RWPE1 (cell line): ENCODE measurements at regions not wholly inside any gene's neighbourhood (a gene's known extent, or its start where the extent isn't known, plus 50 kb on each side); places are given as distances from the start of the nearest gene placed in this dataset.

ENCODE experiments used
- CTCF ChIA-PET: fragments of 350-600 bp; sonication (Branson Sonifier 250); formaldehyde crosslinking; extraction: SDS; loops from one replicate; lab custom pipeline; 2021; lab: Yijun Ruan, JAX
- POLR2A ChIA-PET: fragments of 400-600 bp; formaldehyde crosslinking; extraction: SDS; loops from one replicate; lab custom pipeline; 2020; ENCODE audit warnings: antibody characterized with exemption; ENCODE audit not compliant: low non-redundant PET; lab: Yijun Ruan, JAX
- DNase-seq: peaks from one replicate; pipeline ENCODE4 v3.0.0; 2012; ENCODE audit warnings: low spot score
- H3K27ac ChIP-seq: fragments of 450-650 bp; 2 replicates; pipeline ENCODE4 v1.5.1; 2017
- TF ChIP-seq, protein P1 (sequence below): fragments of 450-650 bp; conservative IDR thresholded peaks from 2 replicates; pipeline ENCODE4 v1.5.1; 2017; ENCODE audit warnings: low read depth, mild to moderate bottlenecking

DNA sequence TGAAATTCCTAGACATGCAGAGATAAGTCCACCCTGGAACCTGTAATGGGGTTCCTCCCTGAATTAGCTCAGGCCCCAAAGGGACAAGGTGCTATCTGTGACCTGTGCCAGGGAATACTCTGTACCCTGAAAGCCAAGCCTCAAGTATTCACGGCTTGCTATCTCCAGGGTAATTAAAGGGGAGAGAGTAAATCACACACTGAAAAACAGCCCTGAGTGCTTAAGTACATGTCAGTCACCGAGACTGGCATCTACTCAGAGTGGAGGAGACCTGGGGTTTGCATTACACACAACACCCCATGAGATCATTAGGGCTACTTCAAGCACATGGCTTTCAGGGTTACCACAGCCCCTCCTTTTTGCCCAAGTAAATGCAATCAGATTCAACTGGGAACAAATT, 188.1 kb downstream of the CD83 start:
- POLR2A ChIA-PET, result no interaction called here
- CTCF ChIA-PET, result no interaction called here
- no peak for DNase-seq
- TF ChIP-seq, protein P1, sequence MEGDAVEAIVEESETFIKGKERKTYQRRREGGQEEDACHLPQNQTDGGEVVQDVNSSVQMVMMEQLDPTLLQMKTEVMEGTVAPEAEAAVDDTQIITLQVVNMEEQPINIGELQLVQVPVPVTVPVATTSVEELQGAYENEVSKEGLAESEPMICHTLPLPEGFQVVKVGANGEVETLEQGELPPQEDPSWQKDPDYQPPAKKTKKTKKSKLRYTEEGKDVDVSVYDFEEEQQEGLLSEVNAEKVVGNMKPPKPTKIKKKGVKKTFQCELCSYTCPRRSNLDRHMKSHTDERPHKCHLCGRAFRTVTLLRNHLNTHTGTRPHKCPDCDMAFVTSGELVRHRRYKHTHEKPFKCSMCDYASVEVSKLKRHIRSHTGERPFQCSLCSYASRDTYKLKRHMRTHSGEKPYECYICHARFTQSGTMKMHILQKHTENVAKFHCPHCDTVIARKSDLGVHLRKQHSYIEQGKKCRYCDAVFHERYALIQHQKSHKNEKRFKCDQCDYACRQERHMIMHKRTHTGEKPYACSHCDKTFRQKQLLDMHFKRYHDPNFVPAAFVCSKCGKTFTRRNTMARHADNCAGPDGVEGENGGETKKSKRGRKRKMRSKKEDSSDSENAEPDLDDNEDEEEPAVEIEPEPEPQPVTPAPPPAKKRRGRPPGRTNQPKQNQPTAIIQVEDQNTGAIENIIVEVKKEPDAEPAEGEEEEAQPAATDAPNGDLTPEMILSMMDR, result no peak
- no peak overlapping the region for H3K27ac ChIP-seq

DNA sequence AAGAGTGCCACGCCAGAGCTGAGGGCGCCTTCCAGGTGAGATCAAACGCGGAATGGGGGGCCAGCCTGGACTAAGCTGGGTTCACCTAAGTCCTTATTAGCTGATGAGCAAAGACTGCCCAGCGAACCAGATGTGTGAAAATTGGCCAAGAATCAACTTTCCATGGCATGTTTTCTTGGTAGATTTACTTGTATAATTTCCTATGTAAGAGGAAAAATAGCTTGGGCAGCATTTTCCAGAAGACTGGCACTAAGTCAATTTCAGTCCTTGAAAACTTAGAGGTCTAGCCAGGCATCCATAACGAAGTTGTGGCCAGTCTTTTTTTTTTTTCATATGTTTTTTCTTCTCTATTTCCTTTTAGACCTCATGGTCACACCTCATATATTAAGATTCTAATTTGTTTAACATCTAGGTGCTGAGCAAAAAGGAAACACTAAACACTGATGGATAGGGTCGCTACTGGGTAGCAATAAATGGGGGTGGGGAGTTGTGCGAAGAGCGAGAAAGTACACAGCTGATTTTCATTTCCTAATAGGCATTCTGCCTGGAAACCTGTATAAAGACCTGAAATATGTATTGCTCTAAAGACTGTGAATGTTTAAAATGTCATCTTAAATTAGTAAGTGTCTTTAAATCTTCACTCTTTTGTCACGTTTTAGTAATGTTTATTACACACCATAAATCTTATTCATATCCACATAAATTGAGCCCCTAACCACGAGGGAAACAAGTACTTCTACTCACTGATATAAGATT, 188.8 kb downstream of the CD83 start:
- no peak for DNase-seq
- POLR2A ChIA-PET, result no interaction called here
- CTCF ChIA-PET, result no interaction called here
- H3K27ac ChIP-seq, result no peak overlapping the region
- TF ChIP-seq, protein P1, result no peak

DNA sequence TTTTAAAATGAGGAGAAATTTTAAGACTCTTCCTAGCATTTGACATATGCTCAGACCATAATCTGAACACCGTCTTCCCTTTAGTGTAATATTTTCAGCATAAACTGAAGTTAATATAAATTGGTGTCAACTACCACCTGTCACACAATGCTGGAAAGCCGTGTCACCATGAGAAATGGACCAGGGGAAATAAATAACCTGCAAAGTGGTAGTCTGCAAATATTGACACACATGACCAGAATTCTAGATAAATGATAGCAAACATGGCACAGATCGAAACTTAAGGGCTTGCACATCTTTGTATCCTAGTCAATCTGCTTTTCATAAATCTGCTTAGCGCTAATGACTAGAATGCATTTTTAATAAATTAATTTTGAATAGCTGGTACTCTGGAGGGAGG, 191.9 kb downstream of the CD83 start:
- ChIA-PET POLR2A (no interaction called here), CTCF (no interaction called here)
- no peak for DNase-seq
- TF ChIP-seq, protein P1, result no peak
- H3K27ac ChIP-seq, result no peak overlapping the region

DNA sequence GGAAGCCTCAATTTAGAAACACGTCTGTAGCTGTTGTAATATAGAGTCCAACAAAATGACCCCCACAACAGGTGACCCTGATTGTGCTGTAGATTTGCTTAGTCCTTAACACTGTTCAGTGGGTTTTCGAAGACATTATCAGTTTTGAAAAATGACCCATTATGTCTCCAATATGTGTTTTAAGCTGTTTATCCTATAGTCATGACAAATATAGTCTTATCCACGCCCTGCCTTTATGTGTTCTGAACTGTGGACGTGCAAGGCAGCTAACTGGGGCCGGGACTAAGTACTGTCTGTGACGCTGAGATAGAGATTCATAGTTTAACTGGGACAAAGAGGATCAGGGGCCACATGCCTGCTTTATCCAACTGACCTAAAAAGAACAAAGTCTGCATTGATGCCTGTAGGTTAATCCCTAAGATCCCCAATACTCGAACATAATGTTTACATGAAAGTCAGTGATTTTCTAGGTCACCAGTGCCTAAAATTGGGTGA, 192.4 kb downstream of the CD83 start:
- H3K27ac ChIP-seq, result no peak overlapping the region
- POLR2A ChIA-PET, result no interaction called here
- DNase-seq, result no peak
- CTCF ChIA-PET, result interaction anchor here (0.5 kb wide), 1 partner anchor 89 kb away, joined by 4 read pairs; no protein-coding TSS in a partner anchor
- TF ChIP-seq, protein P1, result no peak

DNA sequence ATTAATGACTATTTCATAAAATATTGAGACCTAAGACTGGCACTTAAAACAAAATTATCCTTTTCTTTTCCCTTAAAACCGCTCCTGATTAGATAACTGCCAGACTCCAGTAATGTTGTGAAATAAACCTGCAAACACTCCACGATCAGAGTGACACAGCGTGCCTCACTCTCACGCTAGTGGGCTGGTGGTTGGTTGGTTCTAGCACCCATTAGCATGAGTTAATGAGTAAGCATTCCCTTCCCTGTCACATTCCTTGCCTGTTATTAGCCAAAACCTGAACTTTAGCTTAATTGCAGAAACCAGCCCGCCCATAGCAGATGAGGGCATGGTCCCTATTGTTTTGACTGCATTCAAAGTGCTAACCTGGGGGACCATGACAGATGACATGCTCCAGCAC, 193.4 kb downstream of the CD83 start:
- TF ChIP-seq, protein P1, result no peak
- ChIA-PET POLR2A (no interaction called here), CTCF (no interaction called here)
- DNase-seq, result no peak
- H3K27ac ChIP-seq, result no peak overlapping the region

DNA sequence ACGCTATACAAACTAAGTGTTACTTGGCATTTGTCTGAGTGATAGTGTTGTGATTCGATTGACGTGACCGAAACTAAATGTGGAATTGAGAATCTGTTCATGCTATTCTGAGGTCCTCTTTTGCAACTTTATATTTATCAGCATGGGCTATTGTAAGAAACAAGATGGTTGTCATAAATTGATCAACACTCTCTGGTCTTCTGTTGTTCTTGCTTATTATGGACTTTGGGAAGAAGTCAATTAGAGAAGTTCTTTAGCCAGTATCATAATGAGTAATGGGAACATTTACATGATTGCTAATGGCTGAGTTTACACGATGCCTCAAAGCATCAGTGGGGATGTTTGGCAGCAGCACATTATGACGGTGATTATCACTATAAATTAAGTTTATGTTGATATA, 195.0 kb downstream of the CD83 start:
- H3K27ac ChIP-seq, result no peak overlapping the region
- CTCF ChIA-PET, result no interaction called here
- no peak for DNase-seq
- POLR2A ChIA-PET, result no interaction called here
- TF ChIP-seq, protein P1, result no peak
